HG03442 (cell line): ENCODE measurements at regions not wholly inside any gene's neighbourhood (a gene's known extent, or its start where the extent isn't known, plus 50 kb on each side); places are given as distances from the start of the nearest gene placed in this dataset.

ENCODE experiments used
- ATAC-seq: cut with Tn5 transposase; IDR thresholded peaks from one replicate; pipeline ENCODE4 v1.9.1; 2021; ENCODE audit warnings: mild to moderate bottlenecking, moderate library complexity; ENCODE audit not compliant: unreplicated experiment

DNA sequence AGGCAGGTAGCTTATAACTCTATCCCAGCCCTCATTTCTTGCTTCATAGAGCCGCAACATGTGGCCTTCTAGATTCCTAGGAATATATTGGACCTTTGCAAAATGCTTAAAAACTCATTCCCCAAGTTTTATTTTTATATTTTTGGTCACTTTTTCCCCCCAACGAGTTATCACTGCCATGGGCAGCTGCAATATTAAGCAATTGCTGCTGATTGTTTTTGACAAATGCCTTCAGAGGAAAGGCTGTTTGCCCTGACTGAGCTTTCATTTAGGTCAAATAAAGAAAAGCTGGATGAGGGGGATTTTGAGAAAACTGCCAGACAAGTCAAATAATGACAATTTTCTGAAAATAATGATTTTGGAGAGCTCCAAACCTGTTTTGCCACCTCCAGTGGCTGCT lies 976.9 kb upstream of the MBL2 start:
- no peak for ATAC-seq

DNA sequence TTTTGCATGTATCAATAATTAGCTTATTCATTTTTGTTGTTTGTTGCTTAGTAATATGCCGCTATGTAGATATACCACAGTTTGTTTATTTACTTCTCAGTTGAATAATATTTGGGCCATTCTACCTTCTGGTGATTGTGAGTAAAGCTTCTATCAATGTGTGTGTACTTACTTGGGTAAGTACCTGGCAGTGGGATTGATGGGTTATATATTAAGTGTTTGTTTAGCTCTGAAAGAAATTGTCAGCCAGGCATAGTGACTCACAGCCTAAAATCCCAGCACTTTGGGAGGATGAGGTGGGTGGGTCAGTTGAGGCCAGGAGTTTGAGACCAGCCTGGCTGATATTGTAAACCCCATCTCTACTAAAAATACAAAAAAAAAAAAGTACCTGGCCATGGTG lies 975.7 kb upstream of the MBL2 start:
- no peak for ATAC-seq

DNA sequence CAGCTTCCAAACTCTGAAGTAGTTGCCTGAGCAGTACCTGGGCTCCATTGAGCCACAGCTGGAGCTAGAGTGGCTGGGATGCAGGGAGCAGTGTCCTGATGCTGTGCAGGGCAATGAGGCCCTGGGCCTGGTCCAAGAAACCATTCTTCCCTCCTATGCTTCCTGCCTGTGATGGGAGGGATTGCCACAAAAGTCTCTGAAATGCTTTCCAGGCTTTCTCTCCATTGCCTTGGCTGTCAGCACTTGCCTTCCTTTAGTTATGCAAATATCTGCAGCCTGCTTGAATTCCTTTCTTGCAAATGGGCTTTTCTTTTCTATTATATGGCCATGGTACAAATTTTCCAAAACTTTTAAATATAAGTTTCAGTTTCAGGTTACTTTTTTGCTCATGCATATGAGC lies 972.2 kb upstream of the MBL2 start:
- ATAC-seq: no peak

DNA sequence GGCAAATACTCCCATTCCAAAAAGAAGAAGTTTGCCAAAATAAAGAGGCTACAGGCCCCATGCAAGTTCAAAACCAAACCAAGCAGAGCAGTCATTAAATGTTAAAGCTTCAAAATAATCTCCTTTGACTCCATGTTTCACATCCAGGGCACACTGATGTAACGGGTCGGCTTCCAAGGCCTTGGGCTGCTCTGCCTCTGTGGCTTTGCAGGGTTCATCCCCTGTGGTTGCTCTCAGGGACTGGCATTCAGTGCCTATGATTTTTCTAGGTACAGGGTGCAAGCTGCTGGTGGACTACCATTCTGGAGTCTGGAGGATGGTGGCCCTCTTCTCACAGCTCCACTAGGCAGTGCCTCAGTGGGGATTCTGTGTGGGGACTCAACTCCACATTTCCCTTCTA lies 971.6 kb upstream of the MBL2 start:
- ATAC-seq: no peak

DNA sequence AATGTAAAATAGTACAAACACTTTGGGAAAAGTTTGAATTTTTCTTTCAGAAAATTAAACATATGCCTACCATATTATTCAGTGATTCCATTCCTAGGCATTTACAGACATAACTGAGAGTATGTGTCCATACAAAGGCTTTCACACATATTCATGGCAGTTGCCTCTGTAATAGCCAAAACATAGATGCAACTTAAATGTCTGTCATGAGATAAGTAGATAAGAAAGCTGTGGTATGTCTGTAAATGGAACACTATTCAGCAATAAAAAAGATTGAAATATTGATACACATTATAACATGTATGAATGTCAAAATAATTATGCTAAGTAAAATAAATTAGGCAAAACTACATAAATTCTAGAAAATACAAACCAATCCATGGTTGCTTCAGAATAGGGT lies 964.5 kb upstream of the MBL2 start:
- no peak for ATAC-seq

DNA sequence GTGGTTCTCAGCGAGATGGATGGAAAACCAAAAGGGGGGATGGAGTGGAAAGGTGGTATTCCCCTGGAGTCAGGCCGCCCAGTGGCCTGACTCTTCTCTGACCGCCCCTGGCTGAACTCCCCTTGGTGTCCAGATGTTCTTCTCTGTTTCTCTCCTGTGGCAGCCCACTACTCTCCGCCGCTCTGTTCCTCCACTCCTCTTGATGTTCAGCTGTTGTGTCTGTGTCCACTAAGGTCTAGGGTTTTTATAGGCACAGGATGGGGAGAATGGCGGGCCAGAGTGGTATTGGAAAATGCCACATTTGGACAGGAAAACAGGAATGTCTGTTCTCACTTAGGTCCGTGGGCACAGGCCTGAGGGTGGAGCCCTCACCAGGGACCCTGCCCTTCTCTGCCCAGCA lies 954.3 kb upstream of the MBL2 start:
- no peak for ATAC-seq

DNA sequence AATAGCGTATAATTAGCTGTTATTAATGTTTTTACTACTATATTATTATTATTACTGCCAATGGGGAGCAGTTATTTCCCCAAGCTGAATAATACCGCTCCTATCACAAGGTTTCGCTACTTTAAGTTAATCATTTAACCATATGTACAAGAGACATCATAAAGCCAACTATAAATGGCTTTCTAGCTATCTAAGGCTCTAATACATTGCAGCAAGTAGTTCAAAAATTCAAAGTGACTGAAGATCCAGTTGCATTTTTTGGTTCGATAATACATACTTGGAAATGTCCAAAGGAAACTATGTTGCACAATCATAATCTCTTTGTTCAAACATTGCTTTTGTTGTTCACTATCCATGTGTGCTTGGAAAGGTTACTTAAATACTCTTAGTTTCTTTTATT lies 952.0 kb upstream of the MBL2 start:
- ATAC-seq: no peak

DNA sequence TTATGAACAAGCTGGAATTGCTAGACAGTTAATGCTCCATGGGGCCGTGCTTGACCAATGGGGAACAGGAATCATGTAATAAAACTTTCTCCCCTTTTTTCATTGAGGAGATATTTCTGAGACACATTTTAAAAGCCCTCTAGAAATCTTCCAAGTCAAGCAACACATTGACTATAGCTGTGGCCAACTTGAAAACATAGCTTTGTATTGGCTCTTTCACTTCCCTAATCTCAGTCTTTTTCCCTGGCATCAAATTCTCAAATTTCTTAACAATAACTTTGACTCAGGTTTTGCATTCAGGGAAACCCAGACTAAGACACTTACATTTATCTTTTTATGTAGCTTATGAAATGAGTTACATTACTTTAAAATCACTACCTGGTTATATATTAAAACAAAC lies 947.1 kb upstream of the MBL2 start:
- ATAC-seq: no peak

DNA sequence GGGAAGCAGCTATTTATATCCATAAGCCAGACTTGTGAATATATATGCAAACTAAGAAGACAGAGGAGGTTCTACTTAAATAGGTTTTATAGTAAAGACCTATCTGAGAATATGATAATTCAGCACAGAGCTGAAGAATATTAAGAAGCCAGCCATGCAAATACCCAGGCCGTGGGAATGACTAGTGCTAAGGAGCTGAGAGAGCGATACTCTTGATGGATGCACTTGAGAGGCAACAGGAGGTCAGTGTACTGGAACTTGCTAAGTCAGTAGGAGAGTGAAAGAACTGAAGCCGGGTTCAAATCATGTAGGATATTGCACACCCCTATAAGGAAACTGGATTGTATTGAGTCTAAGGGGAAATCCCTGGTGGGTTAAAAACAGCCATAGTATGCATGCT lies 943.6 kb upstream of the MBL2 start:
- no peak for ATAC-seq

DNA sequence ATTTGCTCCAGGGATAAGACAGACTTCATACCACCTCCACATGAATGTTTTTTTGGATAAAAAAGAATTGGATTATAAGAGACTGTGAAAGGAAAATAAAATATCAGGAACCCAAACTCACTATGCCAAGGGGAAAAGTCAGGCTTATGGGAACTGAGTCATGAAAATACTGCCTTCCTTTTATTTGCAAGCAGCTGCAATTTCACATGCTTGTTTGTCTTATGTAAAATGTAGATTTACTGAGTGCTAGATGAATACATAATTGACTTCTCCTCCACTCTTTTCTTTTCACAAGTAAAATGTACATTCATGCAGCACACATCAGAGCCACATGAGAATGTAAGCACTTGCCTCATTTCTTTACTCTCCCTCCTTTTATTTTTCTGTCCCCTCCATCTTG lies 940.8 kb upstream of the MBL2 start:
- ATAC-seq: no peak

DNA sequence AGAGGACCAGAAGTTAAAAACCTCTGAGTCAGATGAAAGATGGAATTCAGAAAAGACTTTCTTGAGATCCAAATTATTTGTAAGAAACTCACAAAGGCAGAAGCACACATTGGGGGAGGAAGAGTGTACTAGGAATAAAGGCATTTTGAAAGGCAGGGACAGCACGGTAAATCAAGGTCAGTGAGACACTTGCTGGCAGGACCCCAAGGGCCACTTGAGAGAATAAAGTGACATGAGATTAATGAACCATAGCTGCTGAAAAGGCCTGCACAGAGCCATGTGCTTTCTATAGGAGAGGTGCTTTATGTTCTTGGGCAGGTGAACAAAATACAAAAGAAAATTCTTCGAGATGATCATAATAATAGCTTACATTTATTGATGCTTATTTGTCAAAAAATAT lies 929.9 kb upstream of the MBL2 start:
- ATAC-seq: no peak

DNA sequence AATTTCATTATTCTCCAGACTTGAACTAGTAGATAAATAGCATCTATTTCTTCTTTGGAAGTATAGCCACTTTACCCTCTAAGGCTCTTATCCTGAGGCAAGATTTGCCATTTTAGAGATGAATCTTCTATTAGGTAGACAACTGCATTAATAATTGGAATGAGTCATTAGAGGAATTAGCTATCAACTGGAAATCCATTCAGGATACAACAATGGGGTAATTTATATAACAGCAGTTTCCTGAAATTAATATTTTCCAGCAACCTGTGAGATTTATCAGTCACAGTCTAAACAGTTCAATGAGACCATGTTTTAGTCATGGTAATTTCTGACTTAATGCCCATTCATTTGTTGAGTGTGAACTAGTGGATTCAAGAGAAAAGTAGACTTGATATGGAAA lies 928.6 kb upstream of the MBL2 start:
- no peak for ATAC-seq

DNA sequence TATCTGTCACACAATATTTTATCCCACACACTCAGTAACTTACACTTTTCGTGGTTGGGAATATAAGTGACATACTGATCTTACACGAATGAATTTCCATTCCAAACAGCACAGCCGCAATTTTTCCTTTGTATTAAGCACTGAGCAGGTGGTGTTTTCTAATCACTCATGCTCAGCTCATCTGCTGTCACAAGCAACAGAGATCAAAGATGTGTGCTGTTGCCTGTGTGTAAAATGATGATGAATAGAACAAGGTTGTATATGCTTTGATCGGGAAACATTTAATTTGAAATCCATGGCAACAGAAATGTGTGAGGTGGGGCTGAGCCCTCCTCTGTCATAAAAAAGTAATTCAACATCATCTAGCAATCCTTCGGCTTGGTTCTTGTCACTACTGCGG lies 927.7 kb upstream of the MBL2 start:
- no peak for ATAC-seq

DNA sequence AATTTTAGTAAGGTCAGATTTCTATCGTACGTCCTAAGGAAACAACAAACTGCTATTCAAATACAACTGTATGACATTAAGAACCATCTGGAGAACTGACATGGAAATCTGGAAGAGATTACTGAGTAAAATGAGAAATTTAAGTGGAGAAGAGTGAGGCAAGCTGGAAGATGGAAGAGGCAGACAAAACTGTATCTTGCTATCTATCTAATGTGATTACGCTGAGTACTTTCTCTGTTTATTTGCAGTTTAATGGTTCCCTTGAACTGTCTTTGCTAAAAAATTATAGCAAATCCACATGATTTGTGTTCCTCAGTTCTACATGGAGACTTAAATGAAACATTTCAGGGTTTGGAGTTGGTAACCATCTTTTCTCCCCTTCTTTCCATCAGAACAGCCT lies 927.1 kb upstream of the MBL2 start:
- ATAC-seq: no peak

DNA sequence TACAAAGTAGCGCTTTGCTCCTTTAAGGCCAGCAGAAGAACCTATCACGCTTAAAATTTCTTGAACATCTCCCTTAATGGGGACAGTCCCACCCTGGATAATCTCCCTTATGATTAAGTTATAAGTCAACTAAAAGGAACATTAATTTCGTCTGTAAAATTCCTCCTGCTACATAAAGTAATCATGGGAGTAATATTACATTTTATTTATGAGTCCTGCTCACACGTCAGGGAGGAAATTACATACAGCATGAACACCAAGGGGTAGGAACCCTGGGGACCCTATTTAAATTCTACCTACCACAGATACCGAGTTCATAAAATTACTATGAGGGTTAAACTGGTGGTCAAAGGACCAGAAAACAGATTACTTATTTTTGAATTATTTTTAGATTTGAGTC lies 926.6 kb upstream of the MBL2 start:
- ATAC-seq: no peak

DNA sequence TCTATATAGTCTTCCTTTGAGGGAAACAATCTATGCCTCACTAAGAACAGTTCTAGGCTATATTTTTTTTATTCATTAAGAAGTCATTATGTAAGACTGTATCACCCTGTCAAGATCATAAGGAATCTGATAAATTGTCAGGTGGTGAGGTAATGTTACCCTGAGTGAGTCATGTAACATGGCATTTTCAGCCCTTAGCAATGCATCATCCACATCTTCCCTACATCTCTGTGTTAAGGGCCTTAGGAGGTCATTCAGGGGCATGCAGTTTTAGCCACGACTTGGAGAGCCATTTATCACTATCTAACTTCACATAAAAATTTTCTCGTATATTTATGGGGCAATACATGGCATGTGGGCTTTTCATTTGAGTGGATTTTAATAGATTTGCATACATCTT lies 924.5 kb upstream of the MBL2 start:
- ATAC-seq: no peak

DNA sequence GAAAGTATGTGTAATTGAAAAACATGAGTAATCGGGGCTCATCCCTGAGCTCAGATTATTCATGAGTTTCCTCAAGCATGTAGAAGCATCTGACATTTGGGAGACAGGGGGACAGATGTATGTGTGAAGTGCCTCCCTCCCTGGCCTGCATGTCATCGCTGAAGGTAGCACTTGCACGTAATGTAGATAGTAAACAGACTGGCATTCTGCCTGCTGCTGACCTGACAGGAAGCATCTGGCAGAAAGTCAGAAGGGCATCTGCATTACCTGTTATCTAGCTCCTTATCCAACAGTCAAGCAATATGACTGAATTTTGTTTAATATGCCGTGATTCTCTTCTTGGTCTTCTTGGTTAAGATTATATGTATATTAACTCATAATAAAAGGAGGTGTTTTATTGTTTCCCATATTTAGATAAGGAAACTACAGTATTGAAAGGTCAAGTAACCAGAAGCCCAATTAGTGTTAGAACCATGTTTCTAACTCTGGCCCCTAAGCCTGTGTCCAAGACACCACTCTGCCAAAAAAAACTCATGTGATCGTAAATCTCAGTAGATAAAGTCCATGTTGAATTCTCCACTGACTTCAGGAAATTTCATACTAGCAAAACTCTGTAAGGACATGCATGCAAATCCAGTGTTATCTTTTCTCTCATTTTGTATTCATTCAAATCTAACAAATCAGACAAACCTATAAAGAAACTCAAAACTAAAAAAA lies 918.1 kb upstream of the MBL2 start:
- no peak for ATAC-seq

DNA sequence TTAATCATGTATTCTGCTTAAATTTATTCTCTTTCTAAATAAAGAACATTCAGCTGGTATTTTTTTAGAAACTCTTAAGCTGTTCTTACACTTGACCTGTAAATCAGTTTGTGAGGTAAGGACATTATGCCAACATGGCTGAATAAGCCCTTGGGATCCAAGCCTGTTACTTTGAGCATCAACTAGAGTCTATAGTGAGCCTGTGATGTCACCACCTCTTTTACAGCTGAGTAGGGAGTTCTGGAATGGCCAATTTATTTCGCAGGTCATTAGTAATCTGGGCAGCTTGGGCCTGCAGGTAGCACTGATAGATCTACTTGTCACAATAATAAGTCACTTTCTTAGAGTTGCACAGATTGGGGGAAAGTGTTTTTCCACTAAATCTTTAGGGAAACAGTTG lies 915.2 kb upstream of the MBL2 start:
- ATAC-seq: no peak

DNA sequence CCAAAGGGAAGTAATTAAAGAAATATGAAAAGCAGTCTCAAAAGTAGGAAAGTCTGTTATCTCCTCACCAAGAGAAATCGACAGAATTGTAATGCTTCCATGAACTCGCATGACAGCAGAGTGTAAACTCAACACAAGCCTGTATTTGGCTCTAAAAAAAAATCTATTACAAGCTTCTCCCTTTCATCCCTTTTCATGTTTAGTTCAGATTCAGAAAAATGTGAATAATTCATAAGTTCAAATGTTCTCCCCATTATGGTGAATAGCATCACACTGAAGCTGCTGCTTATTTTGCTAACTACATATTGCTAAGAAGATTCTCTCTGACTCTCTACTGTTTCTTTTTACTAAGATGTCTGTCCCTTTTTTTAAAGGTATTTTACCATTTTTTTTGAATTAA lies 910.3 kb upstream of the MBL2 start:
- no peak for ATAC-seq

DNA sequence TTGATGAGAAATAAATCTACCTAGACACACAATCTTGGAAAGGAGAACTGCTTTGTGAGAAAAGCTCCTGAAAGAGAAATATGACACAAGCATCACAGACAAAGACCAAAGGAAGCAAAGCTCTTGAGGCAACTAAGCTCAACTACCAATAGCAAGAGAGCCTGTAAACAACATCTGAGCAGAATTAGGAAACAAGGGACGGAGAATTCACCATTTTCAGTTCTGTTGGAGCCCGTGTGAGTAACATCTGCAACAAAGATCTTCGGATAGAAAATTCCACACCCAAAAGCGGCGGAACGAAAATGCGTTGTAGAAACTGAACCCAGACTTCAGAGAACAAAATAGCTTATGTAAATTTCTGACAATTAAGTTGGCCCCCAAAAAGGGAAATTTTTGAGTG lies 909.9 kb upstream of the MBL2 start:
- ATAC-seq: no peak

DNA sequence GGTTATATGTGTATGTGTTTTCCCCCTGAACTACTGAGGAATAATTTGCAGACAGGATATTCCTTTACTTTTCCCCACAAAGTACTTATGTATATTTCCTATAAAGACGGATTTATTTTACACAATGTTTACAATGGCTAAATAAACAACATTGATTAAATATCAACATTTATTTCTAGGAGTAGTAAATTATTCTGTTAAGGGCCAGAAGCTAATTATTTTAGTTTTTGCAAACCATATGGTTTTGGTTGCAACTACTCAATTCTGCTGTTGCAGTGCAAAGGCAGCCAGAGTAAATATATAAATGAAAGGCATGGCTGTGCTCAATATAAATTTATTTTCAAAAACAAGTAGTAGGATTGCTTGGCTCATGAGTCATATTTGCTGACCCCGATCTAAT lies 907.1 kb upstream of the MBL2 start:
- no peak for ATAC-seq

DNA sequence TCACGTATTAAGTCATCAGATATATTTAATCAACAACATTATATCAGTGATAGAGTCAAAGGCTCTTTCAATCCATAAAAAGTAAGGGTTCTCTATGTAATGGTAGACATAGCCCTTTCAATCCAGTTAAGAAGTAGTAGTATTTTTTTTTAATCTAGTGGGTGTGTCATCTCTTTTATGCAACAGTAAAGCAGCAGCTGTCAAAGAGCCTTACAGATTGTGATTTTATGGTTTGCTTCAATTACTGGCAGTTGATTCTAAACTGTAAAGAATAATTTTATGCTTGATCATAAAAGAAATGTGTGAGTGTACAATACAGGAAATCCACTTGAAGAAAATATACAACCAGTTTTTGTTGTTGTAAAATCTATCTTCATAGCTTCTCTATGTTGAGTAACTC lies 902.6 kb upstream of the MBL2 start:
- no peak for ATAC-seq

DNA sequence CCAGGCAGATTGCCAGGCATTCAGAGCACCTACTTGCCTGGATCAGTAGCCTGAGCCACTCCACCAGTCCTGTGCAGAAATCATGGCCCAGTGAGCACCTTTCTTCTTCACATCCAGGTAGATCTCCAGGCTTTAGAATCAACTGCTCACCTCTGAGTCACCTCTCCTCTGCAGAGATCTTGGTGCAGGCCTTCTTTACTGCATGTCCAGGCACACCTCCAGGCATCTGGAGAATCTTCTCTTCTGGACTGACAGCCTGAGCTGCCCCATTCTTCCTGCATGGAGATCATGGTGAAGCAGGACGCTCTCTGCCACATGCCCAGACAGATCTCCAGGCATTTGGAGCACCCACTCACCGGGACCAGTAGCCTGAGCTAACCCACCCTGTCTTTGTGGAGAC lies 894.5 kb upstream of the MBL2 start:
- no peak for ATAC-seq
